ENCODE measurements at regions not wholly inside any gene's neighbourhood (a gene's known extent, or its start where the extent isn't known, plus 50 kb on each side); places are given as distances from the start of the nearest gene placed in this dataset.

GRCh38 chr2:120520454-120520853 lies 174.5 kb downstream of the INHBB start:
- Mint-ChIP-seq H3K9me3 (no peaks in the 10 kb centered on the region), H3K27ac (no peak overlapping the region), H3K4me3 (no peak overlapping the region), H3K4me1 (ENCODE audit: low read depth) (no peaks in the 10 kb centered on the region), H3K27me3 (ENCODE audit: low read depth) (peaks cover 21% of the 10 kb centered on the region), H3K36me3 (ENCODE audit: low read depth) (no peaks in the 10 kb centered on the region)

DNA sequence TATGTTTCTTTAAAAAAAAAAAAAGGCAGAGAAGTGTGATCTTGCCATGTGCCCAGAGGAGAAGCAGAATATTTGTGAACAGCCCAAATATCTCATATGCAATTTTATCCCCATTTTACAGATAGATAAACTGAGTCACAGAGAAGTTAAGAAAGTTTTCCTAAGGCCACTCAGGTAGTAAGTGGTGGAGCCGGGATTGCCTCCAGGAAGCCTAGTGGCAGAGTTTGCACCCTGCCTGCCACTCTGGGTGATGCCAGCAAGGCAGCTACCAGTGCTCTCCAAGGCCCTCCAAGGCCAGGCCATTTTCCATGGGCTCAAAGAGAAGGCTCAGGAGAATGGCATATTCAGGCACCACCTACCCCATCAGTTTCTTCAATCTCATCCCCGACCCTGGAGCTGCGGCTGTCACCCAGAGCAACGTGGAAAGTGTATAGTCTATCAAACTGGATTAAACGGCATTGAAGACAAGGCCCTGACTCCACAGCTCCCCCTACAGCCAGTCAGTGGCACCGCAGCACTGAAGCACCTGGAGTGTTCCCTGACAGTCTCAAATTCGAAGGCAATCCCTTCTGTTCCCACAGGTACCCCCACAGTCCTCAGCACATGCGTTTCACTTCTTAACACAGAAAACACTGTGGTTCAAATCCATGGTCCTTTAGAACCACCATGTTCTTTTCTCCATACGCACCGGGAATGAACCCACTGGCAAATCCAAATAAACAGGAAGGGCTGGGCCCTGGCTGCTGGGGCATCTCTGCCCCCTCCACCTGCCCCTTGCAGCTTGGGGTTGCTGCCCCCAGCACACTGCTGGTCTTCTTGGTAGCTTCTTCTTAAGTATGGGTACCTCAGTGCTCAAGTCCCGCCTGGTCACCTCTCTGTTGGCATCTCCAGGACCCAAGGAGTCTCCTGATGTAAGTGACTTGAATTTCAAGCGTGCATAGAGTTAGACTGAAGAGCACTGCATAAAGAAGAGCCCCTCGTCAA lies 175.3 kb downstream of the INHBB start:
- H3K27me3 Mint-ChIP-seq (ENCODE audit: low read depth): peaks cover 18% of the 10 kb centered on the region
- H3K4me3 Mint-ChIP-seq: no peak overlapping the region
- H3K4me1 Mint-ChIP-seq (ENCODE audit: low read depth): no peaks in the 10 kb centered on the region
- H3K9me3 Mint-ChIP-seq: no peaks in the 10 kb centered on the region
- no peaks in the 10 kb centered on the region for H3K36me3 Mint-ChIP-seq (ENCODE audit: low read depth)
- no peak overlapping the region for H3K27ac Mint-ChIP-seq

DNA sequence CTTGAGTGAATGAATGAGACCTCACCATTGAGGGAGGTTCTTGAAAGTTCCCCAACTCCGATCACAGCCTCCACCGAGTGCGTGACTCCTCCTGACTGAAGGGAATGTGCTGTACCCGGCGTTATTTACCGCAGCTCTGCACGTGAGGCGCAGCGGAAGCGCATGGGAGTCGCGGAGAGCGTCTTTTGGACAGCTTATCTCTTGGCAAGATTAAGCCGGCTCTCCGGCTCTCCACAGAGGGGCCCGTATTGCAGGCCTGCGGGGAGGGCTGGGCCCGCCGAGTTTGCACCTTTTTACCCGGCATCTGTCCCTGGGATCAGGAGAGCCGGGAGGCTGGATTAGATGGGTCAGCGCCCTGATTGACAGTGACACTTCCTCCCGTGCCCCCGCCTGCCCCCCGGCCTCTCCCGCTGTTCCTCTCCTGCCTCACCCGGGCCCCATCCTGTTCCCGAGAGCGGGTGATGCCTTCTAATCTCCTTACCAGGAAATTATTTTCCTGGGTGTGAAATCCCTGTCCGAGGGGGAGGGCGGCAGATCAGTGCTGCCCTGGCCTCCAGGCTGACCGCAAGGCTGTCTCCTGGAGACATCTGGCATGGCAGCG lies 176.3 kb downstream of the INHBB start:
- no peaks in the 10 kb centered on the region for H3K9me3 Mint-ChIP-seq
- no peaks in the 10 kb centered on the region for H3K4me1 Mint-ChIP-seq (ENCODE audit: low read depth)
- no peaks in the 10 kb centered on the region for H3K36me3 Mint-ChIP-seq (ENCODE audit: low read depth)
- peaks cover 14% of the 10 kb centered on the region for H3K27me3 Mint-ChIP-seq (ENCODE audit: low read depth)
- H3K27ac Mint-ChIP-seq: no peak overlapping the region
- no peak overlapping the region for H3K4me3 Mint-ChIP-seq

DNA sequence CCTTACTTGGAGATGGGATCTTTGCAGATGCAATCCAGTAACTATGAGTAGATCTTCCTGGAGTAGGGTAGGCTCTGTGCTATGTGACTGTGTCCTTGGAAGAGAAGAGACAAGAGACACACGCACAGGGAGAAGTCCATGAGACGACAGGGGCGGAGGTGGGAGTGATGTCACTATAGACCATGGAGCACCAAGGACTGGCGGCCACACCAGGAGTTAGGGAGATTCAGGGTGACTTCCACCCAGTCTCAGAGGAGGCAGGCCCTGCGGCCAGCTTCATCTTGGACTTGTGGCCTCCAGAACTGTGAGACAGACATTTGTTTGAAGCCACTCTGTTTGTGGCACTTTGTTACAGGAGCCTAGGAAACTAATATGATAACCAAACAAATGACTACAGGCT lies 177.8 kb downstream of the INHBB start:
- no peaks in the 10 kb centered on the region for H3K9me3 Mint-ChIP-seq
- H3K4me1 Mint-ChIP-seq (ENCODE audit: low read depth): no peaks in the 10 kb centered on the region
- H3K27ac Mint-ChIP-seq: no peak overlapping the region
- H3K4me3 Mint-ChIP-seq: no peak overlapping the region
- H3K27me3 Mint-ChIP-seq (ENCODE audit: low read depth): peaks cover 17% of the 10 kb centered on the region
- H3K36me3 Mint-ChIP-seq (ENCODE audit: low read depth): no peaks in the 10 kb centered on the region

DNA sequence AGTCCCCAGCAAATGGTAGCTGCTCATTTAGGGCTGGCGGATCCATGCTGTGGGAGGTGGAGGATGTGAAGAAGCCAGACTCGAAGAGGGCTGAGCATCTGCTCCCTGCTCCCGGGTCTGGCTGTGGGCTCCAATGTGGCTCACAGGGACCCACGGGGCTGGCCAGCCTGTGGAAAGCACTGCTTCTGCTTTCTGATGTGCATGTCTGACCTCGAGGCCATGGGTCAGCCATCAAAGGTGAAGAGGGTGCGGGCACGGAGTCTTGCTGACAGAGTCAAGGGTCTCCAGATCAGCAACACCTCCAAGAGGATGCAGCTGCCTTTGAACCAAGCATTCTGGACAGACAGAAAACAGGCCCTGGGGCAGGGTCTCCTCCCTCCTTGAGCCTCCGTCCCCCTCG lies 178.2 kb downstream of the INHBB start:
- Mint-ChIP-seq H3K4me1 (ENCODE audit: low read depth) (no peaks in the 10 kb centered on the region), H3K4me3 (no peak overlapping the region), H3K36me3 (ENCODE audit: low read depth) (no peaks in the 10 kb centered on the region), H3K27me3 (ENCODE audit: low read depth) (peaks cover 17% of the 10 kb centered on the region), H3K9me3 (no peaks in the 10 kb centered on the region), H3K27ac (no peak overlapping the region)

- Mint-ChIP-seq H3K36me3 (ENCODE audit: low read depth) (no peaks in the 10 kb centered on the region), H3K4me1 (ENCODE audit: low read depth) (no peaks in the 10 kb centered on the region), H3K27me3 (ENCODE audit: low read depth) (peaks cover 17% of the 10 kb centered on the region), H3K9me3 (no peaks in the 10 kb centered on the region), H3K4me3 (no peak overlapping the region), H3K27ac (no peak overlapping the region)
Measured at GRCh38 chr2:120525056-120526046, 179.4 kb downstream of the INHBB start.

DNA sequence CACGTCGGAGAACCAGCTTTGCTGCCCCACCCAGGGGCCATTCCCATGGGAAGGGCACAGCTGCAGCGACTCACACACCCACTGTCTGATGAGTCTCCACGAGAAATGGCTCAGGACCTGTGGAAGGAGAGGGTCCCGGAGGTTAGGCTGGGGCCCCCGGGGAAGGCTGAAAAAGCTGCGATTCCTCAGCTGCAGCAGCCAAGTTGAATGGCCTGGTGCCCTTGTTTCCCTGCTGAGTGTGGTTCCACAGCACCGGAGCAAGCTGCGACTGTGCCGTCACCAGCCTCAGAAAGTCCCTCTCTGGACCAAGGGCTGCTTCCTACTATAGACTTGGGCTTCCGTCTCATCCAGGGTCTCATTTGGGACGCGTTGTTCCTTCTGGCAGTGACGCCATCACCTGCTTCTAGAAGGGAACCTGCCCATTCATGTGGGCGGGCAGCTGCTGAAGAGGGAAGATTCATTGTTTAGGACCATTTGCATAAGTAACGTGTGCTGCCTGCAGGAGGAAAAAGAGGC lies 180.2 kb downstream of the INHBB start:
- H3K9me3 Mint-ChIP-seq: no peaks in the 10 kb centered on the region
- peaks cover 16% of the 10 kb centered on the region for H3K27me3 Mint-ChIP-seq (ENCODE audit: low read depth)
- no peak overlapping the region for H3K27ac Mint-ChIP-seq
- H3K4me1 Mint-ChIP-seq (ENCODE audit: low read depth): no peaks in the 10 kb centered on the region
- no peak overlapping the region for H3K4me3 Mint-ChIP-seq
- no peaks in the 10 kb centered on the region for H3K36me3 Mint-ChIP-seq (ENCODE audit: low read depth)

DNA sequence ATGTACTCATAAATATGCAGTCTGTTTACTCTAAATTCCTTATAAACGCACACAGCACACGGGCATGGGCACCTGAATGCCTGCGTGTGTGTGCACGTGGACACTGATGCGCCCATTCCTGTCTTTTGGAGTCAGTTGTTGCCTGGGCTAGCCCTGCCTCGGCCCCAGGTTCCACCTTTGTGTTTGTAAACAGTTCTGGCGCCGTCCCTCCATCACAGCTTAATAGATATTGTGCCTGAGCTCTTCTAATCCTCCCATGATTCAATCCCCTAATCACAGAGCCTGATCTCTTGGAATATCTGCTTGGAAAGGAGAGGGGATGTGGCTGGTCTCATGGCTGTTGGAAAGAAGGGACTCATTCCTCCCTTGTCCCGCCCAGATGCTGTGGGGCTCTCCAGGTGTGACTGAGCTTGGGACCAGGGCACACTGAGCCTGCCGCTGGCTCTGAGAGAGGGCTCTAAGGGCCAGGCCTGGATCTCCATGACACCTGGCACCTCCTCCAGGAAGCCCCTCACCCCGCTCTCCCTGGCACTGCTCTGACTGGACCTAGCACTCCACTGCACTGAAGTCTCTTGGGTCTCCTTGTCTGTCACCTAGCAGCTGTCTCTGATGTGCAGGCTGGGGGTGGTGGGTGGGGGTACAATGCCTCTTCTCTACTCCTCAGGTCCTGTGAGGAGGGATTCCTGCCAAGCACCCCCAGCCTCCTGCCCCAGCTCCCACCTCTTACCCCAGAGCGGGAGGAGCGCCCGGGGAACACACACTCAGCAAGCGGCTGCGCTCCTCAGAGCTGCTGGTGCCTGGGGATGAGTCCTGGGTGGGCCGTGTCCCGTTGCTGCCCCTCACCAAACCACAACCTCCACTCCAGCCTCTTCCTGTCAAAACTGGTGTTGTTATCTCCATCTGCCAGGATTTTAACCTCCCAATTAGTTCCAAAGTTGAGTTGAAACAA lies 181.3 kb downstream of the INHBB start:
- Mint-ChIP-seq H3K4me3 (no peak overlapping the region), H3K4me1 (ENCODE audit: low read depth) (no peaks in the 10 kb centered on the region), H3K36me3 (ENCODE audit: low read depth) (no peaks in the 10 kb centered on the region), H3K27me3 (ENCODE audit: low read depth) (peaks cover 5% of the 10 kb centered on the region), H3K27ac (peak overlapping the region; percentile 3), H3K9me3 (no peaks in the 10 kb centered on the region)

- Mint-ChIP-seq H3K36me3 (ENCODE audit: low read depth) (no peaks in the 10 kb centered on the region), H3K4me1 (ENCODE audit: low read depth) (no peaks in the 10 kb centered on the region)
Measured at GRCh38 chr2:120528051-120528692, 182.2 kb downstream of the INHBB start.

GRCh38 chr2:120528693-120529076 lies 182.7 kb downstream of the INHBB start:
- H3K4me1 Mint-ChIP-seq (ENCODE audit: low read depth): no peaks in the 10 kb centered on the region
- peaks cover 5% of the 10 kb centered on the region for H3K27me3 Mint-ChIP-seq (ENCODE audit: low read depth)
- H3K27ac Mint-ChIP-seq: no peak overlapping the region
- no peaks in the 10 kb centered on the region for H3K36me3 Mint-ChIP-seq (ENCODE audit: low read depth)
- no peaks in the 10 kb centered on the region for H3K9me3 Mint-ChIP-seq
- no peak overlapping the region for H3K4me3 Mint-ChIP-seq

More at GRCh38 chr2:120528051-120528692, 182.2 kb downstream of the INHBB start:
- Mint-ChIP-seq H3K9me3 (no peaks in the 10 kb centered on the region), H3K27me3 (ENCODE audit: low read depth) (peaks cover 5% of the 10 kb centered on the region), H3K27ac (no peak overlapping the region), H3K4me3 (no peak overlapping the region)

DNA sequence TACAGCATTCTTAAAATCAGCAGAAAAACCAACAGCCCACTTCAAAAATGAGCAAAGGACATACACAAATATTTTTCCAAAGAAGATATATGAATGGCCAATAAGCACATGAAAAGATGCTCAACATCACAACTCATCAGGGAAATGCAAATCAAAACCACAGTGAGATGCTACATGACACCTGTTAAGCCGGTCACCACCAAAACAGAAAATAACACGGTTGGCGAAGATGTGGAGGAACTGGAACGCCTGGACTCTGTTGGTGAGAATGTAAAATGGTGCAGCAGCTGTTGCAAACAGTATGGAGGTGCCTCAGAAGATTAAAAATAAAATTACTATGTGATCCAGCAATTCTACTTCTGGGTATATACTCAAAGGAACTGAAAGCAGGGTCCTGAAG lies 184.8 kb downstream of the INHBB start:
- H3K9me3 Mint-ChIP-seq: no peaks in the 10 kb centered on the region
- H3K36me3 Mint-ChIP-seq (ENCODE audit: low read depth): no peaks in the 10 kb centered on the region
- H3K27me3 Mint-ChIP-seq (ENCODE audit: low read depth): peaks cover 5% of the 10 kb centered on the region
- H3K4me1 Mint-ChIP-seq (ENCODE audit: low read depth): no peaks in the 10 kb centered on the region
- H3K27ac Mint-ChIP-seq: no peak overlapping the region
- no peak overlapping the region for H3K4me3 Mint-ChIP-seq

- no peaks in the 10 kb centered on the region for H3K9me3 Mint-ChIP-seq
- no peak overlapping the region for H3K4me3 Mint-ChIP-seq
- peaks cover 5% of the 10 kb centered on the region for H3K27me3 Mint-ChIP-seq (ENCODE audit: low read depth)
- no peaks in the 10 kb centered on the region for H3K4me1 Mint-ChIP-seq (ENCODE audit: low read depth)
- no peak overlapping the region for H3K27ac Mint-ChIP-seq
- H3K36me3 Mint-ChIP-seq (ENCODE audit: low read depth): no peaks in the 10 kb centered on the region
Measured at GRCh38 chr2:120531365-120531764, 185.4 kb downstream of the INHBB start.
